Caco-2 (cell line): ENCODE measurements at regions not wholly inside any gene's neighbourhood (a gene's known extent, or its start where the extent isn't known, plus 50 kb on each side); places are given as distances from the start of the nearest gene placed in this dataset.

Experiments used
- BruUV-seq: library from RNA; stranded (reverse); fragments of 400-500 nt; replicated peaks from 2 replicates; lab custom pipeline; 2021; lab: Mats Ljungman, UMichigan
- CTCF ChIA-PET: fragments of 300-600 bp; sonication (Branson Sonifier 250); formaldehyde crosslinking; loops from one replicate; lab custom pipeline; 2022; ENCODE audit warnings: antibody characterized with exemption; lab: Charles Lee
- POLR2A ChIA-PET: fragments of 300-600 bp; sonication (Branson Sonifier 250); formaldehyde crosslinking; loops from one replicate; lab custom pipeline; 2022; ENCODE audit warnings: antibody characterized with exemption; lab: Charles Lee
- DNase-seq, 2 experiments: peaks; one replicate each; pipeline versions ENCODE4 v3.0.0 to v3.0.0-alpha.2; 2020 to 2022
- H3K27me3 ChIP-seq: replicated peaks from 2 replicates; pipeline ENCODE4 v1.6.0; 2011; ENCODE audit warnings: low read length; ENCODE audit not compliant: control insufficient read depth, insufficient read depth
- H3K36me3 ChIP-seq: 2 replicates; pipeline ENCODE4 v1.5.1; 2011; ENCODE audit warnings: low read length; ENCODE audit not compliant: control insufficient read depth, insufficient read depth
- H3K4me1 ChIP-seq: fragments of 250-450 bp; sonication (Bioruptor Pico); 2 replicates; pipeline ENCODE4 v1.5.1; 2020; ENCODE audit warnings: mild to moderate bottlenecking
- H3K4me3 ChIP-seq: 2 replicates; pipeline ENCODE4 v1.5.1; 2011; ENCODE audit warnings: low read depth, mild to moderate bottlenecking, control low read depth, low read length
- H3K9me3 ChIP-seq: fragments of 250-450 bp; sonication (Bioruptor Pico); 2 replicates; pipeline ENCODE4 v1.5.1; 2020; ENCODE audit warnings: mild to moderate bottlenecking, moderate library complexity
- H3K27ac Mint-ChIP-seq: one replicate; pipeline ENCODE4 v1.8.0; 2022; ENCODE audit warnings: mixed read lengths; ENCODE audit not compliant: unreplicated experiment
- H3K27me3 Mint-ChIP-seq: one replicate; pipeline ENCODE4 v1.8.0; 2022; ENCODE audit warnings: mixed read lengths; ENCODE audit not compliant: insufficient read depth, unreplicated experiment
- H3K36me3 Mint-ChIP-seq: one replicate; pipeline ENCODE4 v1.8.0; 2022; ENCODE audit warnings: mild to moderate bottlenecking, mixed read lengths; ENCODE audit not compliant: insufficient read depth, unreplicated experiment
- H3K4me1 Mint-ChIP-seq: one replicate; pipeline ENCODE4 v1.8.0; 2022; ENCODE audit warnings: low read depth, mixed read lengths; ENCODE audit not compliant: unreplicated experiment
- H3K4me3 Mint-ChIP-seq: one replicate; pipeline ENCODE4 v1.8.0; 2022; ENCODE audit warnings: mild to moderate bottlenecking, moderate library complexity, mixed read lengths; ENCODE audit not compliant: unreplicated experiment
- H3K9me3 Mint-ChIP-seq: one replicate; pipeline ENCODE4 v1.8.0; 2022; ENCODE audit warnings: mixed read lengths; ENCODE audit not compliant: unreplicated experiment
- CTCF ChIP-seq, 2 experiments: fragments of 200-600 bp in 1 of 2; IDR thresholded peaks; 1 replicate in 1 of 2; 2 replicates in 1 of 2; pipeline versions ENCODE4 v1.5.1 to v1.8.0; 2011 to 2022; ENCODE audit warnings: antibody characterized with exemption in 1 of 2, control low read depth in 1 of 2, inconsistent platforms in 1 of 2, low read depth in 1 of 2, low read length in 1 of 2, mild to moderate bottlenecking in 1 of 2, moderate library complexity in 1 of 2; ENCODE audit not compliant: insufficient read depth in 1 of 2, severe bottlenecking in 1 of 2, unreplicated experiment in 1 of 2
- intact Hi-C: fragments of 100-400 bp; cut with micrococcal nuclease; formaldehyde crosslinking; loops from one replicate; pipeline ENCODE4 v1.10.0; 2022; ENCODE audit not compliant: unreplicated experiment

GRCh38 chrX:87045352-87045751, 472.2 kb upstream of the KLHL4 start:
- POLR2A ChIA-PET, result no interaction called here
- H3K4me1 Mint-ChIP-seq, result no peaks in the 10 kb centered on the region
- intact Hi-C loops, result no loop called here

GRCh38 chrX:87049567-87049966, 468.0 kb upstream of the KLHL4 start:
- intact Hi-C loops, result no loop called here
- CTCF ChIA-PET, result no interaction called here
- H3K36me3 Mint-ChIP-seq, result no peaks in the 10 kb centered on the region

More at GRCh38 chrX:87045352-87045751, 472.2 kb upstream of the KLHL4 start:
- Histone ChIP-seq H3K4me3 (no peak overlapping the region), H3K27me3 (no peaks in the 10 kb centered on the region), H3K36me3 (no peaks in the 10 kb centered on the region), H3K4me1 (no peaks in the 10 kb centered on the region), H3K9me3 (no peaks in the 10 kb centered on the region)
- H3K36me3 Mint-ChIP-seq, result no peaks in the 10 kb centered on the region
- no TSS peak for BruUV-seq
- no peaks in the 10 kb centered on the region for H3K27me3 Mint-ChIP-seq
- H3K4me3 Mint-ChIP-seq, result no peak overlapping the region
- H3K9me3 Mint-ChIP-seq, result peaks cover 8% of the 10 kb centered on the region
- DNase-seq, result no peak
- H3K27ac Mint-ChIP-seq, result no peak overlapping the region
- no peak for TF ChIP-seq CTCF (IDR thresholded peaks at IDR 0.05; ENCODE audit: insufficient read depth in 1 of 2, low read depth in 1 of 2, low read length in 1 of 2, severe bottlenecking in 1 of 2, unreplicated experiment in 1 of 2)
- CTCF ChIA-PET, result no interaction called here

GRCh38 chrX:87063642-87064041, 454.0 kb upstream of the KLHL4 start:
- no peaks in the 10 kb centered on the region for H3K27me3 Mint-ChIP-seq
- H3K4me1 ChIP-seq, result no peaks in the 10 kb centered on the region
- ChIA-PET POLR2A (no interaction called here), CTCF (no interaction called here)
- no peaks in the 10 kb centered on the region for H3K36me3 ChIP-seq
- H3K9me3 Mint-ChIP-seq, result no peaks in the 10 kb centered on the region
- no peaks in the 10 kb centered on the region for H3K4me1 Mint-ChIP-seq
- no peak overlapping the region for H3K27ac Mint-ChIP-seq
- H3K36me3 Mint-ChIP-seq, result no peaks in the 10 kb centered on the region
- H3K4me3 Mint-ChIP-seq, result no peak overlapping the region
- H3K9me3 ChIP-seq, result no peaks in the 10 kb centered on the region
- DNase-seq, result no peak
- BruUV-seq, result no TSS peak
- no peaks in the 10 kb centered on the region for H3K27me3 ChIP-seq
- no peak overlapping the region for H3K4me3 ChIP-seq
- TF ChIP-seq CTCF (IDR thresholded peaks at IDR 0.05; ENCODE audit: insufficient read depth in 1 of 2, low read depth in 1 of 2, low read length in 1 of 2, severe bottlenecking in 1 of 2, unreplicated experiment in 1 of 2), result no peak
- intact Hi-C loops, result no loop called here

More at GRCh38 chrX:87049567-87049966, 468.0 kb upstream of the KLHL4 start:
- Histone ChIP-seq H3K4me3 (no peak overlapping the region), H3K27me3 (no peaks in the 10 kb centered on the region), H3K9me3 (no peaks in the 10 kb centered on the region), H3K36me3 (no peaks in the 10 kb centered on the region), H3K4me1 (no peaks in the 10 kb centered on the region)
- peaks cover 7% of the 10 kb centered on the region for H3K9me3 Mint-ChIP-seq
- H3K4me3 Mint-ChIP-seq, result no peak overlapping the region
- H3K4me1 Mint-ChIP-seq, result no peaks in the 10 kb centered on the region
- H3K27ac Mint-ChIP-seq, result no peak overlapping the region
- no peak for TF ChIP-seq CTCF (IDR thresholded peaks at IDR 0.05; ENCODE audit: insufficient read depth in 1 of 2, low read depth in 1 of 2, low read length in 1 of 2, severe bottlenecking in 1 of 2, unreplicated experiment in 1 of 2)
- H3K27me3 Mint-ChIP-seq, result no peaks in the 10 kb centered on the region
- DNase-seq, result no peak
- POLR2A ChIA-PET, result no interaction called here
- no TSS peak for BruUV-seq
